ENCODE measurements at regions not wholly inside any gene's neighbourhood (a gene's known extent, or its start where the extent isn't known, plus 50 kb on each side); places are given as distances from the start of the nearest gene placed in this dataset.

- no peak overlapping the region for H3K27ac ChIP-seq (ENCODE audit: extremely low read depth, low read depth, low read length)
These were observed 205.7 kb downstream of the DSEL start for GRCh38 chr18:67310826-67311225.

GRCh38 chr18:67308819-67309218 lies 207.7 kb downstream of the DSEL start:
- Histone ChIP-seq H3K36me3 (ENCODE audit: control insufficient read depth in 2 of 2, insufficient read depth in 1 of 2, low read length in 2 of 2) (no peaks in the 10 kb centered on the region), H3K9me3 (ENCODE audit: control insufficient read depth, insufficient read depth, low read depth, low read length) (no peaks in the 10 kb centered on the region), H3K27ac (ENCODE audit: extremely low read depth, low read depth, low read length) (no peak overlapping the region), H3K4me3 (ENCODE audit: low read depth, low read length) (no peak overlapping the region), H3K4me1 (ENCODE audit: control insufficient read depth, insufficient read depth, low read length) (no peaks in the 10 kb centered on the region)
- TF ChIP-seq ZNF473 (tag by site-specific recombination; IDR thresholded peaks at IDR 0.05), result no peak
- no peak for TF ChIP-seq REPIN1 (tag by site-specific recombination; IDR thresholded peaks at IDR 0.05; ENCODE audit: low read depth)
- no peak for TF ChIP-seq ZNF138 (tag by site-specific recombination; IDR thresholded peaks at IDR 0.05; ENCODE audit: borderline replicate concordance)
- no peak for TF ChIP-seq ZNF148 (tag by site-specific recombination; IDR thresholded peaks at IDR 0.05; ENCODE audit: borderline replicate concordance)
- TF ChIP-seq ZSCAN16 (tag by site-specific recombination; IDR thresholded peaks at IDR 0.05), result no peak
- TF ChIP-seq ZBTB21 (tag by site-specific recombination; IDR thresholded peaks at IDR 0.05), result no peak
- no peak for TF ChIP-seq ZSCAN23 (tag by site-specific recombination; IDR thresholded peaks at IDR 0.05)
- no peak for TF ChIP-seq ZNF623 (tag by site-specific recombination; IDR thresholded peaks at IDR 0.05)
- TF ChIP-seq ZNF558 (tag by site-specific recombination; IDR thresholded peaks at IDR 0.05), result no peak
- ChIA-PET CTCF (no interaction called here), POLR2A (no interaction called here)

More at GRCh38 chr18:67310826-67311225, 205.7 kb downstream of the DSEL start:
- Histone ChIP-seq H3K4me1 (ENCODE audit: control insufficient read depth, insufficient read depth, low read length) (no peaks in the 10 kb centered on the region), H3K36me3 (ENCODE audit: control insufficient read depth in 2 of 2, insufficient read depth in 1 of 2, low read length in 2 of 2) (no peaks in the 10 kb centered on the region), H3K9me3 (ENCODE audit: control insufficient read depth, insufficient read depth, low read depth, low read length) (no peaks in the 10 kb centered on the region), H3K4me3 (ENCODE audit: low read depth, low read length) (no peak overlapping the region)
- TF ChIP-seq ZNF558 (tag by site-specific recombination; IDR thresholded peaks at IDR 0.05) (no peak), BCL11B (tag by site-specific recombination; IDR thresholded peaks at IDR 0.05; ENCODE audit: low read depth) (no peak), KLF1 (tag by site-specific recombination; IDR thresholded peaks at IDR 0.05) (no peak), GLIS1 (tag by site-specific recombination; IDR thresholded peaks at IDR 0.05) (no peak)
- ChIA-PET POLR2A (no interaction called here), CTCF (no interaction called here)

GRCh38 chr18:67305466-67305865 lies 211.1 kb downstream of the DSEL start:
- Histone ChIP-seq H3K4me1 (ENCODE audit: control insufficient read depth, insufficient read depth, low read length) (no peaks in the 10 kb centered on the region), H3K4me3 (ENCODE audit: low read depth, low read length) (no peak overlapping the region), H3K9me3 (ENCODE audit: control insufficient read depth, insufficient read depth, low read depth, low read length) (no peaks in the 10 kb centered on the region), H3K27ac (ENCODE audit: extremely low read depth, low read depth, low read length) (no peak overlapping the region), H3K36me3 (ENCODE audit: control insufficient read depth in 2 of 2, insufficient read depth in 1 of 2, low read length in 2 of 2) (no peaks in the 10 kb centered on the region)
- TF ChIP-seq ZIC2 (tag by site-specific recombination; IDR thresholded peaks at IDR 0.05) (no peak), ZNF292 (tag by site-specific recombination; IDR thresholded peaks at IDR 0.05; ENCODE audit: borderline replicate concordance, low read depth) (no peak), ZBTB8A (tag by site-specific recombination; IDR thresholded peaks at IDR 0.05) (no peak), ZNF174 (tag by site-specific recombination; IDR thresholded peaks at IDR 0.05) (no peak), ZNF660 (tag by site-specific recombination; IDR thresholded peaks at IDR 0.05) (no peak), ZNF561 (tag by site-specific recombination; IDR thresholded peaks at IDR 0.05; ENCODE audit: borderline replicate concordance) (no peak), ZNF26 (tag by site-specific recombination; IDR thresholded peaks at IDR 0.05) (no peak), ZXDB (tag by site-specific recombination; IDR thresholded peaks at IDR 0.05) (no peak), SP7 (tag by site-specific recombination; IDR thresholded peaks at IDR 0.05) (no peak), ZNF266 (tag by site-specific recombination; IDR thresholded peaks at IDR 0.05; ENCODE audit: low read depth) (no peak), OVOL3 (tag by site-specific recombination; IDR thresholded peaks at IDR 0.05) (no peak), ZNF157 (tag by site-specific recombination; IDR thresholded peaks at IDR 0.05) (no peak), ZNF202 (tag by site-specific recombination; IDR thresholded peaks at IDR 0.05; ENCODE audit: borderline replicate concordance) (no peak), ZNF23 (tag by site-specific recombination; IDR thresholded peaks at IDR 0.05; ENCODE audit: borderline replicate concordance) (no peak), ZNF488 (tag by site-specific recombination; IDR thresholded peaks at IDR 0.05) (no peak)
- ChIA-PET POLR2A (no interaction called here), CTCF (interaction anchor here (0.7 to 1.2 kb wide), 3 partner anchors 15 to 592 kb away, joined by 3 to 4 read pairs (median 3); no protein-coding TSS in a partner anchor)
